ENCODE measurements at regions not wholly inside any gene's neighbourhood (a gene's known extent, or its start where the extent isn't known, plus 50 kb on each side); places are given as distances from the start of the nearest gene placed in this dataset.

GRCh38 chr16:24478401-24478800, 61.0 kb upstream of the RBBP6 start:
- no peak overlapping the region for H3K4me3 ChIP-seq (ENCODE audit: low read length)
- no peaks in the 10 kb centered on the region for H3K9me2 ChIP-seq (replicated peaks; ENCODE audit: insufficient read depth, low read length)
- no peaks in the 10 kb centered on the region for H4K20me1 ChIP-seq (ENCODE audit: insufficient read depth, low read depth, low read length)
- H3K4me2 ChIP-seq (ENCODE audit: low read depth, low read length, poor library complexity, severe bottlenecking) = peak overlapping the region; percentile 22
- H3K36me3 ChIP-seq (ENCODE audit: insufficient read depth, low read length) = no peaks in the 10 kb centered on the region
- H3K9ac ChIP-seq (ENCODE audit: low read length) = no peak overlapping the region
- peak; percentile 81 for DNase-seq
- no peaks in the 10 kb centered on the region for H3K9me3 ChIP-seq (ENCODE audit: low read length)
- peak overlapping the region; percentile 60 for H3K27ac ChIP-seq (ENCODE audit: low read length)
- H2AFZ ChIP-seq (ENCODE audit: low read length) = peak overlapping the region; percentile 65; the same call in 1 of the 2 replicates
- H3K4me1 ChIP-seq (ENCODE audit: low read length) = peaks cover 25% of the 10 kb centered on the region
- H3K27me3 ChIP-seq (ENCODE audit: low read length) = no peaks in the 10 kb centered on the region
- H3K79me2 ChIP-seq (ENCODE audit: low read length) = no peaks in the 10 kb centered on the region

GRCh38 chr16:24482681-24483202, 56.6 kb upstream of the RBBP6 start:
- H3K36me3 ChIP-seq (ENCODE audit: insufficient read depth, low read length) = no peaks in the 10 kb centered on the region
- H3K4me2 ChIP-seq (ENCODE audit: low read depth, low read length, poor library complexity, severe bottlenecking) = no peak overlapping the region
- no peaks in the 10 kb centered on the region for H3K79me2 ChIP-seq (ENCODE audit: low read length)
- H3K9me3 ChIP-seq (ENCODE audit: low read length) = no peaks in the 10 kb centered on the region
- no peak for DNase-seq
- H3K9ac ChIP-seq (ENCODE audit: low read length) = no peak overlapping the region
- no peak overlapping the region for H3K27ac ChIP-seq (ENCODE audit: low read length)
- no peak overlapping the region for H3K4me3 ChIP-seq (ENCODE audit: low read length)
- H3K9me2 ChIP-seq (replicated peaks; ENCODE audit: insufficient read depth, low read length) = no peaks in the 10 kb centered on the region
- peaks cover 23% of the 10 kb centered on the region for H3K4me1 ChIP-seq (ENCODE audit: low read length)
- no peaks in the 10 kb centered on the region for H4K20me1 ChIP-seq (ENCODE audit: insufficient read depth, low read depth, low read length)
- no peak overlapping the region for H2AFZ ChIP-seq (ENCODE audit: low read length)
- H3K27me3 ChIP-seq (ENCODE audit: low read length) = no peaks in the 10 kb centered on the region

GRCh38 chr16:24488045-24488444, 51.3 kb upstream of the RBBP6 start:
- Histone ChIP-seq H3K27me3 (ENCODE audit: low read length) (no peaks in the 10 kb centered on the region), H3K4me2 (ENCODE audit: low read depth, low read length, poor library complexity, severe bottlenecking) (no peak overlapping the region), H3K27ac (ENCODE audit: low read length) (no peak overlapping the region), H3K9me2 (replicated peaks; ENCODE audit: insufficient read depth, low read length) (no peaks in the 10 kb centered on the region), H3K36me3 (ENCODE audit: insufficient read depth, low read length) (no peaks in the 10 kb centered on the region), H4K20me1 (ENCODE audit: insufficient read depth, low read depth, low read length) (no peaks in the 10 kb centered on the region), H2AFZ (ENCODE audit: low read length) (no peak overlapping the region), H3K4me3 (ENCODE audit: low read length) (no peak overlapping the region), H3K4me1 (ENCODE audit: low read length) (no peaks in the 10 kb centered on the region), H3K9me3 (ENCODE audit: low read length) (no peaks in the 10 kb centered on the region), H3K79me2 (ENCODE audit: low read length) (no peaks in the 10 kb centered on the region), H3K9ac (ENCODE audit: low read length) (no peak overlapping the region)
- DNase-seq = no peak
